ENCODE measurements at regions not wholly inside any gene's neighbourhood (a gene's known extent, or its start where the extent isn't known, plus 50 kb on each side); places are given as distances from the start of the nearest gene placed in this dataset.

DNA sequence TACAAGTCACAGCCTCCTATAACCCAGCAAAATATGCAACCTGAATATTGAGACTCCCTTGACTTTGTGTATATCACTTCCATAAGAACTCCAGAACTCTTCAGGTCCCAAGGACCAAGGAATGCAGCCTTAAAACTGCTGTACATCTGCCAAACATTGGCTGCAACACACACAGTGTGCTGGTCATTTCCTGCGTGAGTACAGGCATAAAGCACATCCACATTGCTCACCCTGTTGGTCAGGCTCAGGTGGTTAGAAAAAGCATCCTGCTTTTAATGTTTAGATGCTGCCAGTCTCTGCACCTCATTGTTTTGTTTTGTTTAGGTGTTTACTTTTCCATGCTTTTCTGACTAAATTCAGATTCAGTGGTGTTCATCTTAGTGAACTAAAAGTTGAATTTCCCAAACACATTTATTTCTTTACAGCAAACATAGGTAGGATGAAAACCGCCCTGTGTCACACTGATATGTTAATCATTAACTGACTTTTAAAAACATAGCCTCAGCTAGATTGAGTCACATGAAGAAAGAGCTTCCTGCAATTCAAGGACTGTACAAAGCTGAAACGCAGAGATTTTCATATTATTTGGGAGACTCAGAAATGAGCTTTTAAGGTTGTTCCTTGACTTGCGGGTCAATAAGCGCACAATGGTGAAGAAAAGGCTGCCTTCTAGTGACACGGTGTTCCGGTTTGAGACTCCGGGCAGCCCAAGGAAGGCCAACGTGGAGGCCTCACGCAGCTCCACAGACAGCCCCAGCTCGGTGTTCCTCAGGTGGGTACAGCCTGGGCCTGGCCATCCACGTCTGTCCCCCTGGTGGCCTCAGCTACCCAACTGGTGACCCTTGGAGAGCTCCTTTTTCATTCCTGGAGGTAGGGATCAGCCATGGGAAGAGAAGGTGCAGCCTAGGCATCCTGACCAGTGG, 52.2 kb upstream of the GRAMD2B start:
- no peak for TF ChIP-seq CTCF (IDR thresholded peaks at IDR 0.05)
- CTCF ChIA-PET: no interaction called here
- Mint-ChIP-seq H3K36me3 (ENCODE audit: low read depth) (no peaks in the 10 kb centered on the region), H3K27me3 (no peaks in the 10 kb centered on the region), H3K4me1 (ENCODE audit: low read depth) (peaks cover 17% of the 10 kb centered on the region), H3K4me3 (no peak overlapping the region), H3K9me3 (no peaks in the 10 kb centered on the region), H3K27ac (no peak overlapping the region)
- Histone ChIP-seq H3K4me3 (ENCODE audit: low read length) (no peak overlapping the region), H3K4me1 (ENCODE audit: insufficient read depth, low read length) (peaks cover 6% of the 10 kb centered on the region), H3K27ac (ENCODE audit: low read depth in 1 of 2, low read length in 2 of 2) (no peak overlapping the region), H3K9me3 (ENCODE audit: control insufficient read depth in 1 of 2, insufficient read depth in 1 of 2, low read length in 2 of 2) (no peaks in the 10 kb centered on the region), H3K36me3 (ENCODE audit: insufficient read depth, low read length) (no peaks in the 10 kb centered on the region), H3K27me3 (ENCODE audit: control insufficient read depth in 1 of 2, insufficient read depth in 2 of 2, low read length in 2 of 2) (no peaks in the 10 kb centered on the region)
- POLR2A ChIA-PET: no interaction called here
- DNase-seq (no peak), ATAC-seq (ENCODE audit: poor library complexity) (no peak)
- intact Hi-C loops (cut with DNase I, micrococcal nuclease): loop anchor here in 1 of 2 experiments (5.0 to 10.0 kb wide), 2 partner anchors 54 to 76 kb away; partner anchors contain the start of gene GRAMD2B

DNA sequence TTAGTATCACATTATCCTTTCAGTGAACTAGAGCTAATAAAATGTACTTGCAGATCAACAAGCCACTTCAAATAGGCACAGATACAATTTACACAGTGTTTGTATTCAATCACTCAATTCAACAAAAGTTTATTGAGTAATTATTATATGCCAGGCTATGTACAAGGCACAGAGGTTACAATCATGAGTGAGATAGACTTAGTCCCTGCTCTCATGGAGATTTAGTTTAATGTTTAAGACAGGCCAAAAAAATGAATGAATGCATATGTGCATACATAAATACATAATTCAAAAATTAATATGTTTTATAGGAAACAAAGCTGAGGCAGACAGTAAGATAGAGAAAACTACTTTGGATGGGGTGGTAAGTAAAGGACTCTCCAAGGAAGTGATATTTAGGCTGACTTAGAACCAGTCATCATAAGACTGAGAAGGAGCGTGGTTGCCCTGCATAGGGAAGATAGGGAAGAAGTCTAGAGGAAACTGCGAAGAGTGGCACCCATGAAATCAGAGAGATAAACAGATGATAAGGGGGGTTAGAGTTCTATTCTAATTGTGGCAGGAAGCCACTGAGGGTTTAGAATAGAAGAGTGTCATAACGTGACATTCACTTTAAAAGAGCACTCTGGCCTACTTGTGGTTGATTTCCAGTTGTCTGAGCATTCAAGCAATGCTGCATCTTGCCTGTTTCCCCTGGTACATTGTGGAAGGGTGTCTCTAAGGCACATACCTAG, 49.7 kb upstream of the GRAMD2B start:
- CTCF ChIA-PET: interaction anchor here (1.2 kb wide), 1 partner anchor 127 kb away, joined by 3 read pairs; no protein-coding TSS in a partner anchor
- peak overlapping the region in 1 of 2 donors; percentile 46 for H3K27ac ChIP-seq (ENCODE audit: low read depth in 1 of 2, low read length in 2 of 2)
- peaks cover 6% of the 10 kb centered on the region for H3K4me1 ChIP-seq (ENCODE audit: insufficient read depth, low read length)
- H3K36me3 Mint-ChIP-seq (ENCODE audit: low read depth): no peaks in the 10 kb centered on the region
- POLR2A ChIA-PET: interaction anchor here (0.7 kb wide), 1 partner anchor 382 kb away, joined by 3 read pairs; no protein-coding TSS in a partner anchor
- peaks cover 17% of the 10 kb centered on the region for H3K4me1 Mint-ChIP-seq (ENCODE audit: low read depth)
- peak; percentile 93 for ATAC-seq (ENCODE audit: poor library complexity)
- no peaks in the 10 kb centered on the region for H3K27me3 Mint-ChIP-seq
- H3K27ac Mint-ChIP-seq: peak overlapping the region; percentile 67
- intact Hi-C loops (cut with DNase I, micrococcal nuclease): loop anchor here in 1 of 2 experiments (5.0 to 10.0 kb wide), 2 partner anchors 51 to 74 kb away; partner anchors contain the start of gene GRAMD2B
- no peaks in the 10 kb centered on the region for H3K36me3 ChIP-seq (ENCODE audit: insufficient read depth, low read length)
- H3K9me3 Mint-ChIP-seq: no peaks in the 10 kb centered on the region
- no peak overlapping the region for H3K4me3 Mint-ChIP-seq
- no peak for TF ChIP-seq CTCF (IDR thresholded peaks at IDR 0.05)
- no peak overlapping the region for H3K4me3 ChIP-seq (ENCODE audit: low read length)
- no peaks in the 10 kb centered on the region for H3K27me3 ChIP-seq (ENCODE audit: control insufficient read depth in 1 of 2, insufficient read depth in 2 of 2, low read length in 2 of 2)
- H3K9me3 ChIP-seq (ENCODE audit: control insufficient read depth in 1 of 2, insufficient read depth in 1 of 2, low read length in 2 of 2): no peaks in the 10 kb centered on the region
- DNase-seq: peak in 4 of 14 experiments; percentile 12 to 76 (median 55)

Measured in CD4-positive, alpha-beta T cell (primary cell).